H7 (cell line): ENCODE measurements at regions not wholly inside any gene's neighbourhood (a gene's known extent, or its start where the extent isn't known, plus 50 kb on each side); places are given as distances from the start of the nearest gene placed in this dataset.

Experiments used
- DNase-seq: peaks from one replicate; pipeline ENCODE4 v3.0.0; 2012
- H3K27me3 ChIP-seq: 2 replicates; pipeline ENCODE4 v1.6.0; 2011; ENCODE audit warnings: mild to moderate bottlenecking, low read length; ENCODE audit not compliant: control insufficient read depth, insufficient read depth
- H3K36me3 ChIP-seq: replicated peaks from 2 replicates; pipeline ENCODE4 v1.5.1; 2011; ENCODE audit warnings: low read length; ENCODE audit not compliant: control insufficient read depth, insufficient read depth
- H3K4me3 ChIP-seq: 2 replicates; pipeline ENCODE4 v1.5.1; 2011; ENCODE audit warnings: low read depth, mild to moderate bottlenecking, control low read depth, low read length, moderate library complexity; ENCODE audit not compliant: insufficient read depth

DNA sequence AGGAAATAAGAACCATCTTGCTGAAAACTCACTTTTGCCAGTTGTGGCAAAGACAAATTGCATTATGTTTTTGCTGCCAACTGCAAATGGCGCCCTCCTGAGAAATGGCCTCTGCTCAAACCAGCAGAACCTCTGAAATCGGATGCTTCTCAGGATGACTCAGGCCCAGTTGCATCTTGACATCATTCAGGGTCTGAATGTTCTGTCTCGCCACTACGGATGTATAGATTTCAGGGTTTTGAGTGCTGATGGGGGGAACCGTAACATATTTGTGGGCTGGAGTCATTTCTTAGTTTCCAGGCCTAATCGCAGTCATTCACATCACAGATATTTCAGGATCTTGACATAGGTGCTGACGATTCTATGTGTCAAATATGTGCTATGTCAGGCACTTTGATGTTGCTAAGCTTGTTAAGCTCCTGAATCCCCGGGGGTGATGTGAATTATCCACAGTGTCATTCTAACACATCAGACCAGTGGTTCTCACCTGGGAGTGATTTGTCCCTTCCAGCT is 207.1 kb downstream of the NFATC2 start:
- H3K27me3 ChIP-seq = no peaks in the 10 kb centered on the region
- H3K4me3 ChIP-seq = no peak overlapping the region
- no peaks in the 10 kb centered on the region for H3K36me3 ChIP-seq
- DNase-seq = no peak

DNA sequence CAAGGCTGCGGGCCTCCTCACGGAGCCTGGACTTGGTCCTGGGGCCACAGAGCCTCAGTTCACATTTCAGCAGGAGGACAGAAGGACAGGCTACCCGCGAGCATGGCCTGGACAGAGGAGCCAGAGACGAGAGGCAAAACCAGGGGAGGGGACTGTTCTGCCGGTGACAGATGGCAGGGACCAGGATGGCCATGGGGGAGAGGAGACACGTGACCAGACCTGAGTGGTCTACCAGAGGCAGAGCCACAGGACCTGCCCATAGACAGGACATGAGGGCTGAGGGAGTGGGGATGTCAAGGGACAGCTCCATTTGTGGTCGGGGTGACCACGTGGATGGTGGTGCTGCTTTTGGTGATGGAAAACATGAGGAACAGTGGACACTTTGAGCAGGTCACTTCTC is 207.9 kb downstream of the NFATC2 start:
- Histone ChIP-seq H3K27me3 (no peaks in the 10 kb centered on the region), H3K36me3 (no peaks in the 10 kb centered on the region), H3K4me3 (no peak overlapping the region)
- no peak for DNase-seq

DNA sequence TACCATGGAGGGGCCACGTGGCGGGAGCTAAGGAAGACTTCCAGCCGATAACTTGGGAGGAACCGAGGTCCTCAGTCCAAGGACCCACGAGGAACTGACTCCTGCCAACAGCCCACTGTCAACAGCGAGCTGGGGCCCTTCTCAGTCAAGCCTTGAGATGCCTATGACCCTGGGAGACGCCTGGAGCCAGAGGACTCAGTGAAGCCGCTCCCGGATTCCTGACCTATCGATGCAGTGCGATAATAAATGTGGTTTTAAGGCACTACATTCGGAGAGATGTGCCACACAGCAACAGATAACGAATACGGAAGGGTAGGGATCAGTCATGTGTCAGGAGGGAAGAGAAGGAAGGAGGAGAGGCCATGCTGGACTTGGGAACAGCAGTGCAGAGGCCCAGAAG is 208.5 kb downstream of the NFATC2 start:
- DNase-seq = no peak
- Histone ChIP-seq H3K4me3 (no peak overlapping the region), H3K36me3 (no peaks in the 10 kb centered on the region), H3K27me3 (no peaks in the 10 kb centered on the region)

DNA sequence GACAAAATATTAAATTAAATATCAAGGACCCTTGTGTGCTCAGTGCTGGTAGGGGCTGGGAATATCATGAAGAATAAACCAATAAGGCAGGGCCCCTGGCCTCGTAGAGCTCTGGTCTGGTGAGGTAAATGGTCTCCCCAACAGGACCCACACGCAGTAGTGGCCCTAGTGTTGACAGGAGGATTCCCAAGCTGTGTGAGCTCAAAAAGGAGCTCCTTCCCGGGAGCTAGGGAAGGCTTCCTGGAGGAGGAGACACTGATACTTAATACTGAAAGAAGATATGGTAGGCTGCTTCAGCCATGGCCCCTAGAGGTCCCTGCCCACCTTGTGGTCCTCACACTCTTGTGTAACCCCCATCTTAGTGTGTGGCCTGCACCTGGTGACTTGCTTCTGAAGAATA is 209.1 kb downstream of the NFATC2 start:
- no peaks in the 10 kb centered on the region for H3K36me3 ChIP-seq
- H3K27me3 ChIP-seq = no peaks in the 10 kb centered on the region
- no peak overlapping the region for H3K4me3 ChIP-seq
- DNase-seq = no peak

DNA sequence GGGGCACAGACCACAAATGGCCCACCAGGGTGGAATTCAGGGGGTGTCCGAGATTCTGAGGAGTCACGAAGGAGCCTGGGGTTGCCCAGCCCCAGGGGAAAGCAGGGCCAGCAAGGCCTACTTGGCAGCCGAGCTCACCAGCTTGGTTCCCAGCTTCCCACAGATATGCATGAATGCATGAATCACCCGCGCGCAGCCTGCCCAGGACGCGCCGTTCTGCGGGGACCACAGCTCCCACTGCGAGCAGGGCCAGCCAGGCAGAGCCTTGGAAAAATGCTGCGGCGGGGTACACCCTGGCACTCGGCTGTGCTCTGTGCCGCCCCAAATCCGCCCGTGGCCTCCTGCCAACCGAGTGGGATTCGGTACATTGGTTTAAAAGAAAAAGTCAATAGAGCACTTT is 211.0 kb downstream of the NFATC2 start:
- no peaks in the 10 kb centered on the region for H3K27me3 ChIP-seq
- DNase-seq = no peak
- no peak overlapping the region for H3K4me3 ChIP-seq
- no peaks in the 10 kb centered on the region for H3K36me3 ChIP-seq

DNA sequence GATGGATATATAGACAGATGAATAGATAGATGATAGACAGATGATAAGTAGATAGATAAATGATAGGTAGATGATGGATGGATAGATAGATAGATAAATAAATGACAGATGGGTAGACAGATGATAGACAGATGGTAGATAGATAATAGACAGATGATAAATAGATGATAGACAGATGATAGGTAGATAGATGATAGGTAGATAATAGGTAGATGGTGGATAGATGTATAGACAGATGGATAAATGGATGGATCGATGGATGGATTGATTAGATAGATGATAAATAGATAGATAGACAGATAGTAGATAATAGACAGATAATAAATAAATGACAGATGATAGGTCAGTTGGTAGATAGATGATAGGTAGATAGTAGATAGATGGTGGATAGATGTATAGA is 212.7 kb downstream of the NFATC2 start:
- H3K27me3 ChIP-seq = no peaks in the 10 kb centered on the region
- no peaks in the 10 kb centered on the region for H3K36me3 ChIP-seq
- H3K4me3 ChIP-seq = no peak overlapping the region
- no peak for DNase-seq

DNA sequence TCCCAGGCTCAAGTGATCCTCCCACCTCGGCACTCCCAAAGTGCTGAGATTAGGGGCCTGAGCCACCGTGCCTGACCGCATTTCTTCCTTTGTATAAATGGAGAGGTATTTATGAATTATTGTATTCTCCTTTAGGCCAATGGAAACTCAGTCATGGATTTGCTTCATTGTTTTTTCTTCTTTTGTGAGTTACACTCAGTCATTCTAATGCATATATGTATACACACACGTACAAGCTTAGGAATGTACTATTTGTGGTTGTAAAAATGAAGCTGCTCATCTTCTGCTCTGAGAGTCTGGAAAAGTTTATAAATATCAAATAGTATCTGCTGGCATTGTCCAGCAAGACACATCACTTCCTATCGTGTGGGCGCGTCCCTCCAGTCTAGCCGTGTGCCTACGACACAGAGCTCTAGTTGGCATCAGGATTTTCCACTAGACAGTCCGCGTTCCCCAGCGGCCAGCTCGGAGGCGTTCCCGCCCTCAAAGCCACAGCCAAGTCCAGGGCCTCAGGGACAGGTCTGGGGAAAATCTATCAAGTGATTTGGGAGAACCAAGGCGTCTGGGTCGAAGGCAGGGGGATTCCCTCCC is 215.2 kb downstream of the NFATC2 start:
- no peaks in the 10 kb centered on the region for H3K27me3 ChIP-seq
- no peak for DNase-seq
- H3K4me3 ChIP-seq = no peak overlapping the region
- H3K36me3 ChIP-seq = no peaks in the 10 kb centered on the region

DNA sequence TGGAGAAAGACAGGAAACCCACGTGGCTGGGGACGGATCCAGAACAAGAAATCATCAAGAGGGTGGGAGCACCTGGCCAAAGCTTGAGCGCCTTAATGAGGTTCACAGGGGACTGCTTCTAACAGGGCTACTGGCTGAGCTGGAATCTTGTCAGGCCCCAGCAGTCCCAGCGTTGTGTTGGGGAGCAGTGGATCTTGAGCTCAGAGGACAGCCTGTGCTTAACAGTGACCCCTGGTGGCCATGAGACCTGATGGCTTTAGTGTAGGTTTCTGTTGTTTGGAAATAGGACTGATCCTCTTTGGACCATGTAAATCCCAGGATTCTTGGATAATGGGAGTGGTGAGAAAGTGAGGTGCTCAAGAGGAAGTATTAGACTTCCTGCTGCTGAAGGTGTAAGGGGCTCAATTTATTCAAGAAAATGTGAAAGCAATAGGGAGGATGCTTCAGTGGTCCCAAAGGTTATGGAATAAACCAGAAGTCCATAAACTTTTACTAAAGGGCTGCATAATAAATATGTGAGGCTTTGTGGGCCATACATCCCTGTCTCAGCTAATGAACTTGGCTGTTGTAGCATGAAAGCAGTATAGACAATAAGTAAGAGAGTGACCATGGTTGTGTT is 216.2 kb downstream of the NFATC2 start:
- peak; percentile 89 for DNase-seq
- Histone ChIP-seq H3K4me3 (no peak overlapping the region), H3K36me3 (no peaks in the 10 kb centered on the region), H3K27me3 (no peaks in the 10 kb centered on the region)

DNA sequence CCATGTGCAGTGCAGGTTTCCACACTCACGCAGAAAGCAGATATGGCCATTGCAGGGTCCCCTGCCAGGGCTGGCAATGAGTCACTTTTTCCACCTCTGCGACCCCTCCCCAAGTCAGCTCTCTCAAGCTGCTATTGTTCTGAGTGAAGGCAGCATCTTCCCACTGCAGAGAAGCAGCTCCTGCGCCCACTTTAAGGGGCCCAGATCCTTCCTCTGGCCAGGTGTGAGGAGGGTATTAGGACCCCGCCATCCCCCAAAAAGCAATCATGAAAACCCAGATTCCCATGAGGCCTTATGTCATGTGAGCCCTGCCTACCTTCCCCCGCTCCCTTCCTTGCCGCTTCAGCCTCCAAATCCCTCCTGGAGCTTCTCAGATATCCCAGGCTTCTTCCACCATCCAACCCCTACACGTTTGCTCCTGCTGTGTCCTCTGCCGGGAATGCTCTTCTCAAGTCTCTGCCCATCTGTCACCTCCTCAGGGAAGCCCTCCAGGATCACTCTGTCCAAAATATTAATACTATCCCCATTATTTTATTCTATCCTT is 220.3 kb downstream of the NFATC2 start:
- DNase-seq = no peak

GRCh38 chr20:51321343-51322163 is 221.0 kb downstream of the NFATC2 start:
- H3K27me3 ChIP-seq = no peaks in the 10 kb centered on the region
- H3K36me3 ChIP-seq = no peaks in the 10 kb centered on the region
- DNase-seq = no peak
- H3K4me3 ChIP-seq = no peak overlapping the region

More for the DNA sequence above, 220.3 kb downstream of the NFATC2 start:
- Histone ChIP-seq H3K4me3 (no peak overlapping the region), H3K36me3 (no peaks in the 10 kb centered on the region), H3K27me3 (no peaks in the 10 kb centered on the region)

- H3K27me3 ChIP-seq = no peaks in the 10 kb centered on the region
- H3K4me3 ChIP-seq = no peak overlapping the region
- H3K36me3 ChIP-seq = no peaks in the 10 kb centered on the region
- no peak for DNase-seq
These were observed 223.0 kb downstream of the NFATC2 start for GRCh38 chr20:51319522-51319921.

DNA sequence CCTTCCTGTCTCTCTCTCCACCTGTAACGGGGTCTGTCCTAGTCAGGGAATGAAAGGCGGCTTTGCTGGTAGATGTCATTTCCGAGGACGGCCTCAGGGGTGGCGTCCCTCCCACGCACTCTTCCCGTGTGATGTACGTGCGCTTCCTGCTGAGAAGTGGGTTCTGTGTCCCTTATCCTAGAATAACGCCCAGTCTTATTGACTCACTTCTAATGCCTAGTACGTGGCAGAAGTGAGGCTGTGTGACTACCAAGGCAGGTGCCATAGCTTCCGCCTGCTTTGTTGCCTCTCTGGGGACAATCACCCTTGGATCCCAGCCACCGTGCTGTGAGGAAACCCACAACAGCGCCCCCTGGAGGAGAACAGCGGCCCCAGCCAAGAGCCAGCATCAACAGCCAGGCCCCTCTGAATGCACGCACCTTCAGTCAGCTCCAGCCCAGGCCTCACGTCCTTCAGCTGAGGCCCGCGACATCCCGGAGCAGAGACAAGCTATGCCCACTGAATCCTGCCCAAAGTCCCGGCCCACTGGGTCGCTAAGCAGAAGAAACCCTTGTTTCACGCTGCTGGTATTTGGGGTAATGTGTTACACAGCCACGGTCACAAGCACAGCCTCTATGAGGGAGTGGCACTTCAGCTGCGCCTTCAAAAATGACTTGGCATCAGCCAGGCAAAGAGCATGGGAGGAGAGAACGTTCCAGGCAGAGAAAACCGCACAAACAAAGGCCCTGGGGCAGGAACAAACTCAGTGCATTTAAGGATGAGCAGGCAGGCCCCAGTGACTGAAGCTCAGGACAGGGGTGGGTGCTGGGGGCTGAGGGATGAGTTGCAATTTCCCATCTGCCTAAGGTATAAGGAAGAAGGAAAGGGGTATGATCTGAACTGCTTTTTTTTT is 224.2 kb downstream of the NFATC2 start:
- H3K27me3 ChIP-seq = peaks cover 1% of the 10 kb centered on the region; the same call in 1 of the 2 replicates
- no peak overlapping the region for H3K4me3 ChIP-seq
- DNase-seq = peak; percentile 85
- H3K36me3 ChIP-seq = no peaks in the 10 kb centered on the region

- peaks cover 2% of the 10 kb centered on the region; the same call in 1 of the 2 replicates for H3K27me3 ChIP-seq
- H3K4me3 ChIP-seq = no peak overlapping the region
- no peak for DNase-seq
- H3K36me3 ChIP-seq = no peaks in the 10 kb centered on the region
These were observed 227.1 kb downstream of the NFATC2 start for GRCh38 chr20:51315390-51315789.

- no peak for DNase-seq
- H3K27me3 ChIP-seq = peaks cover 2% of the 10 kb centered on the region; the same call in 1 of the 2 replicates
- H3K36me3 ChIP-seq = no peaks in the 10 kb centered on the region
These were observed 229.1 kb downstream of the NFATC2 start for GRCh38 chr20:51313358-51313827.

More at GRCh38 chr20:51313358-51313827, 229.1 kb downstream of the NFATC2 start:
- H3K4me3 ChIP-seq = no peak overlapping the region
